D721Med (cell line): ENCODE measurements at regions not wholly inside any gene's neighbourhood (a gene's known extent, or its start where the extent isn't known, plus 50 kb on each side); places are given as distances from the start of the nearest gene placed in this dataset.

Source experiments
- DNase-seq: peaks from one replicate; pipeline ENCODE4 v3.0.0; 2011; ENCODE audit warnings: low spot score; ENCODE audit not compliant: insufficient read length
- FAIRE-seq: peaks from 2 replicates; lab custom pipeline; 2011; peaks lifted over from hg19 to GRCh38; lab: Jason Lieb, UNC
- CTCF ChIP-seq: IDR thresholded peaks from 2 replicates; pipeline ENCODE4 v1.5.1; 2012; ENCODE audit warnings: mild to moderate bottlenecking, control low read depth; ENCODE audit not compliant: insufficient read depth; ENCODE audit errors: missing control alignments

- DNase-seq, result no peak
- TF ChIP-seq CTCF, result no peak
- FAIRE-seq, result no peak
Measured at GRCh38 chr5:4661326-4661725, 478.8 kb upstream of the ADAMTS16 start.

GRCh38 chr5:4661836-4662235 is 478.3 kb upstream of the ADAMTS16 start:
- DNase-seq, result no peak
- TF ChIP-seq CTCF, result no peak
- FAIRE-seq, result peak; percentile 11

GRCh38 chr5:4662756-4663155 is 477.4 kb upstream of the ADAMTS16 start:
- no peak for DNase-seq
- no peak for TF ChIP-seq CTCF
- FAIRE-seq, result peak; percentile 93

GRCh38 chr5:4665911-4666310 is 474.2 kb upstream of the ADAMTS16 start:
- FAIRE-seq (no peak), DNase-seq (no peak)
- no peak for TF ChIP-seq CTCF

GRCh38 chr5:4674166-4674565 is 466.0 kb upstream of the ADAMTS16 start:
- FAIRE-seq (no peak), DNase-seq (no peak)
- TF ChIP-seq CTCF, result no peak

- FAIRE-seq (no peak), DNase-seq (no peak)
- TF ChIP-seq CTCF, result no peak
Measured at GRCh38 chr5:4676934-4677333, 463.2 kb upstream of the ADAMTS16 start.

- no peak for TF ChIP-seq CTCF
- DNase-seq (no peak), FAIRE-seq (no peak)
Measured at GRCh38 chr5:4684946-4685345, 455.2 kb upstream of the ADAMTS16 start.
